CD4-positive, alpha-beta T cell treated with Interleukin-6 for 4 hours (primary cell): ENCODE measurements at regions not wholly inside any gene's neighbourhood (a gene's known extent, or its start where the extent isn't known, plus 50 kb on each side); places are given as distances from the start of the nearest gene placed in this dataset.

Source experiments
- DNase-seq: peaks from one replicate; pipeline ENCODE4 v3.0.0-alpha.2; 2020; ENCODE audit warnings: mixed read lengths

DNA sequence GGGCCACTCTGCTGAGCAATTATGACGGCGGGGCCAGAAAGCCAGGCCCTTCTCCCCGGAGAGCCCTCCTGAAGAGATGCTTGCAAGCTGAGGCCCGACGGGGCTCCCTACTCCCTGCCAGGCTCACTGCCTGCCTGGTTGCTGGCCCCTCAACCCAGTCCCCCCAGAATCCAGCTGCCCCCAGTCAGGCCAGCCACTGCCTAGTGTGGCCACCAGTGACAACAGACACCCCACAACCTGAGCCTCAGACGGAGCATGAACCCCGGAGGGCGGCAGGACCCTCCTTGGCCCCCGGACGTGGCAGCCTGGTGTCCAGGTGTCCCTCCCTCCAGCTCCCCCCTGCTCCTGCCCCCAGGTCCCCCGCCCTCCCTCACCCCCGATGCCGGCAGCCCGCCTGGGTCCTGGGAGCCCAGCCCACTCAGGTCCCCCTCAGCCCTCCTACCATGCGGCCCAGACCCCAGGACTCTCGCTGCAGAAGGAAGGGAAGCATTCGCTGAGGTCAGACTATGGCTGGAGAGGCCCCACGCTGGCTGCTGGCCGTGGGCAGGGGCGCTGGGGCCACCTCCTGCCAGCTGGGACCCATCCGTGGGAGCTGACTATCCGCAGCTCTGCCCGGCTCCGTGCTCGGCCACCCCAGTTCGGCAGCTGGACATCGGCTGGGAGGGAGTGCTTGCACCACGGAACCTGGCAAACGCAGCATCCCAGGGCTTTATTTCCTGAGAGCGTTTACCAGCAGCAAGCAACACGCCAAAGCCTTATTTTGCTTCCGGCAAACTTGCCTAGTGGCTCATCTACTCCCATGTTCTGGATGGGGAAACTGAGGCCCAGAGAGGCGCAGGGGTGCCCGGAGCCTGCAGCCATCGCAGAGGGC lies 89.8 kb downstream of the UNCX start:
- no peak for DNase-seq

DNA sequence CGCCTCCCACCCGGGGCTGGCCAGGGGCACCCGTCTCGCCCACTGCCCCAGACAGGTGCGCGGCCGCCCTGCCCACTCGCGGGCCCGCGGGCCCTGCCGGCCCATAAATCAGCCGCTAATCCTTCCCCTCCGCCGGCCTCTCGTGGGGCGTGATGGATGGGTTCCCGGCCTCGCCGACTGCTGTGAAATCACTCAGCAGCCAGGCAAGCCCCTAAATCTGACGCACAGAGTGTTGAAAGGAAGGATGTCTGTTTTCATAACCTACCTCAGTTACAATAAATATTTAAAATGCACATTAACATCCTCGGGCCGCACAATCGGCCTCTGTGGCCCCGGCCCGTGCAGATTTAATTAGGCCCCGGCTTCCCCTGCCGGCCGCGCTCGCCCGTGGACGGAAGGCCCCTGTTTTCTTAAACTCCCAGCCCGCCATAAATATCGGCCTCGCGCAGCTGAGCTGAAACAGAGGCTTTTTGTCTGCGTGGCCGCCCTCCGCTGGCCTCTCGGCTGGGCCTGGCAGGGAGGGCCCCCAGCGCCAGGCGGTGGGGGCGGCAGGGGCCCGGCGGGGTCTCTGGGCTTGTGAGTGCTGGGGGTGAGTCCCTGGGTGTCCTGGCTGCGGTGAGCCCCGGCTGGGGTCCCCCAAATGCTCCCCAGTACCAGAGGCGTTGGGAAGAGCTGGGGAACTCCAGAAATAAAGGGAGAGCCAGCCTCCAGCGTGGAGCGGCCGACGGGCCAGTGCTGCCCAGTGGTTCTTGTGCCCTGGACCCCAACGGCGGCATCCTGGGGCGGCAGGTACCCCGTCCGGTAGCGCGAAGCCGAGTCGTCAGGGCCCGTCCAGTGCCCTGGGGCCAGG lies 90.7 kb downstream of the UNCX start:
- DNase-seq, result no peak

DNA sequence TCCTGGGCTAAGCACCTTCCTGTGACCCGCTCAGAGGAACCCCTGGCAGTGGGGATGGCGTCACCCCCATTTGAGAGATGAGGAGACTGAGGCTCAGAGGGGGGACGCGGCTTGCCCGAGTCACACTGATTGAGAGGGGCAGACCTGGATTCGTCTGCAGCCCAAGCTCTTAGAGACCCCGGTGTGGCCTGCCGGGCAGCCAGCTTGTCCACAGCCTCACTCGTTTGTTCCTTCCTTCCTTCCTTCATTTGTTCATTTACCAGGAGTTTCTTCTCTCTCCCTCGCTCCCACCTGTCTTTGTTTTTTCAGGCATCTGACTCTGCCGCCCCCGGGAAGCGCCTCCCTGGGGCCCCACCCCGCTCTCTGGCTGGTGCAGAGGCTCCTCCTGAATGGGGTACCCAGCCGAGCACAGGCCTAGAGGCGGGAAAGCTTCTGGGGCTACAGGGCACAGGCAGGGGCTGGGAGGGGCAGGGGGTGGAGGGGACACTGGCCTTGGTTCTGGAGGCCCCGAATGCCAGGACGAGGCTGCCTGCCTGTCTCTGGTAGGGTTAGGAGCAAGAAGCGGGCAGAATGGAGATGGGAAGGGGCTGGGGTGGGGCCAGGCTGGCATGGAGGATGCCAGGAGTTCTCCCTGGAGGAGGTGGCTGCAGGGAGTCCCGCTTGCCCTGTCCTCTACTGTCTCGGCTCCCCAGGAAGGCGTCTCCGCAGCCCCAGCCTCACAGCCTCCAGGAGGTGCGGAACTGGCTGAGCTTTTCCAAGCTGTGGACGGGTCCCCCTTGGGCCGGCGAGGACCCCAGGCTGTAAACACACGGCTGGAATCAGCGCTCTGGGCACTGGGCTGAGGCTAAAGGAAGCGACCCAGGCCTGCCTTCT lies 91.6 kb downstream of the UNCX start:
- no peak for DNase-seq

DNA sequence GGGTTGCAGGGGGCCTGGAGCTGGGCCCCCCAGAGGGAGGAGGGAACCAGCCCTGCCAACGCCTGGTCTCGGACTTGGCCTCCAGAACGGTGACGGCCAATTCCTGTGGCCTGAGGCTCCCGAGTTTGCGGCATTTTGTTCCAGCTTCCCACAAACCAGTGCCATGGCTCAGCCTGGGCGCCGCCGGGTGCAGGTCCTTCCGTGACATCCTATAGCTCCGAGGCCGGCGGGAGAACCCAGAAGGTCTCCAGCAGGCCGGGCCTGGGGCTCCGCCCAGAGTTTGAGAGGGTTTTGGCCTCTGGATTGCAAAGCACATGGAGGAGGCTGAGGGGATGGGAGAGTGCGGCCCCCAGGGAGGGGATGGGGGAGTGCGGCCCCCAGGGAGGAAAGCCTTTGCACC lies 92.6 kb downstream of the UNCX start:
- DNase-seq, result no peak

DNA sequence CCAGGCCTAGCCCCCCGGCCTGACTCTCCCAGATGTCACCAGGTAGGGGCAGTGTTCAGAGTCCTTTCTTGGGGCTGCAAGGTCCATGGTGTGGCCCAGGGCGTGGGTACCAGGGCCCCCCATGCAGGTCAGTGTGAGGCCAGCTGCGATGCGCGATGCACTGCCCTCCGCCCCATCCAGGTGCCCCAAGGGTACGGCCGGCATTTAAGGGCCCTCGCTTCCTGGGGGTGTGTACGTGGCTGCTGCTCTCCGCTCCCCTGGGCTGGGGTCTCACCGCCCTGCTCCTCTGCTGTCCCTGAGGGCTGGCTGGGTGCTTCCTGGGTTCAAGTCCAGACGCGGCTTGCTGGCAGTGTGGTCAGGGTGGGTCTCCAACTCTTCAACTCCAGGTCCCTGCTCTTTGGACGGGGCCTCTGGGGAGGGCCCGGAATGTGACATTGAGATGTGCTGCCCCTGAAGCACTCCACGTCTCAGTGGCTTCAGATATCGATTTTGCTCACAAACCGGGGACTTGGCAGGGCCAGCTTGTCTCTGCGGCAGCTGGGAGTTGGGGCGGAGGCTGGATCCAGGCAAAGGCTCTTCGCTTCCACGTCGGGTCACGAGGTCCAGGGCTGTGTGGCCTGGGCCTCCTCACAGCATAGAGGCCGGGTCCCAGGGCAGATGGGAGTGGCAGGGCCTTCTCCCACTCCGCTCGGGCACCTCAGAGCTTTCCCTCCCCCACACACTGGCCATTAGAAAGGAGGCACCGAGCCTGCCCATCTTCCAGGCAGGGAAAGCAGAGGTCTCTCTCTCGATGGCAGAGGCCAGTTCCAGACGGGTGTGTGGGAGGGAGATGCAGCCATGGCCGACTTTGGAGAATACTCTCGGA lies 93.2 kb downstream of the UNCX start:
- no peak for DNase-seq

DNA sequence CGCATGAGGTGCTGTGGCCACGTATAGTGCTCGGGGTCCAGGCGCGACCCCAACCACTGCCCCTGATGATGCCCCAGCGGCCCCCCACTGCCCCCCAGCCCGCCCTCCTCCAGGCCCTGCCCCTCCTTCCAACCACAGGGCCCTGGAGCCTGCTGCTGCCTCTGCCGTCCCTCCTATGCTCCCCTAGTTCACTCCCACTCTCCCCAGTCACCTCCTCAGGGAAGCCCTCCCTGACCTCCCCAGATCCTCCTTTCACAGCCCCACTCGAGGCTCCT lies 93.8 kb downstream of the UNCX start:
- DNase-seq, result no peak

DNA sequence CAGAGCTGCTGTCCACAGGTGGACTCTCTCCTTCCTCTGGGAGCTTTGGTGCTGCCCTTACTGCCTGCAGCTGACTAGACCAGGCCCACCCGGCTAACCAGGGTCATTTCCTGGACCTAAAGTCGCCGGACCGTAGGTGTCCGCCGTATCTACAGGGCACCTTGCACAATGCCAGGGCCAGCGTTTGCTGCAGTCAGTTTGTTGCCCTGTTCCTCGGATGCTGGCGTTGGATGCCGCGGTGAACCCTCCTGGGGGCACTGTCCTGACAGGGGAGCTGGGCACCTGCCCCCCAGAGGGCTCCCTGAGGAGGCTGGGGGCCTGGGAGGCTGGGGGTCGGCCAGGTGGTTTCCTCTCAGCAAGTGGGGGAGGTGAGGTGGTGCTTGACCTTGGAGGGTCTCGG lies 96.6 kb downstream of the UNCX start:
- no peak for DNase-seq

DNA sequence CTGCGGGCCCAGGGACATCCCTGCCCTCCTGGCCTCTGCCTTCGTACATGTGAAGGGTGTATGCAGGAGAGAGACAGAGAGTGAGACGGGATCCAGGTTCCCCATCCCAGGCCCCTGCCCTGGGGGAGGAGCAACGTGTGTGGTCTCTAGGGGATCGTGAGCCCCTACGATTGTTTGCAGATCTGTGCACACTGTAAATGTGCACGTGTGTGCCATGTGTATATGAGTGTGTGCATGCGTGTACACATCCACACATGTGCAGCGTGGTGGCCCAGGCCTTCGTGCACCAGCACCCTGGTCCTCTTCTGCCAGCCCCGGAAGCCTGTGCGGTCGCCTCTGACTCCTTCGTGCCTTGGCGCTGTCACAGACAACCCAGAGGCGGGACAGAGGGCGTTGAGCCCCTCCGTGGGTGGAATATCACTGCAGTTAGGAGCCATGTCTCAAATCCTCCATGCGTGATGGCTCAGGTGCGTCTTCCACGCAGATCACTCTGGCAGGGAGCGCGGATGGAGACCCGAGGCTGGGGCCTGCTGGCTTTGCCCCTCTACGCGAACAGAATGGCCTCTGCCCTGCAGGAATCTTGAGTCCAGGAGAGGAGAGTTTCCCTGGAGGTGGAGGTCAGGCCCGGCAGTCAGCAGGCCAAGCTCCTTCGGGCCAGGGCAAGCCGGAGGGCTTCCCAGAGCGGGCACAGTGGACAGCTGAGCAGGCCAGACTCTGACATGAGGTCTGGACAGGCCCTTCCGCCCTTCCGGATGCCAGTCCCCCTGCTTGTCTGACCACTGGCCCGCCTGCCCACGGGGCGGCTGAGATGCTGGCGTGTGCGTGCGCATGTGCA lies 97.5 kb downstream of the UNCX start:
- no peak for DNase-seq

DNA sequence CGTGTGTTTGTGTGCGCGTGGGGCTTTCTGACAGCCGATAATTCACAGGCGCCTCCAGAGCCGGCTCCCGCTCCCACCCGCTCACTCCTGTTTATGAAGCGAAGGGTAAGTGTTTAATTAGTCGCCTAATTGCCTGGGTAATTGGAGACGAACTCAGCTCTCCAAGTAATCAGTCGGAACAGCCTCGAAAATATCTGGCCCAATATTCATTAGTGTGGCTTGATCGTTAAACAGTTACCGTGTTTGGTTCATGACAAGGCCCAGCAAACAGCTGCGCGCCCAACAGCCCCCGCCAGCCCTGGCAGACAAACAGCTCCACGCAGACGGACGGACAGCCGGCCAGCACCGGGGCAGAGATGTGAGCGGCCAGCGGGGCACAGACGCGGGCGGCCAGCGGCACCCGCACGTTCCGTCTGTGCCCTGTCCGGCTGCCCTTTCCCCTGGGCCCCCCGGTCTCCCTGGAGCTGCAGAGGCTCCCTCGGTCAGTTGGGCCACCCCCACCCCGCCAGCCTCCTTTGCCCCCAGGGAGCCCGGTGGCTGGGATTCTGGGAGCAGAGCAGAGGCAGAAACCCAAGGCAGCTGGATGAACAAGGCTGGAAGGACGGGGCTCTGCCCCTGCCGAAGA lies 98.2 kb downstream of the UNCX start:
- DNase-seq, result no peak

DNA sequence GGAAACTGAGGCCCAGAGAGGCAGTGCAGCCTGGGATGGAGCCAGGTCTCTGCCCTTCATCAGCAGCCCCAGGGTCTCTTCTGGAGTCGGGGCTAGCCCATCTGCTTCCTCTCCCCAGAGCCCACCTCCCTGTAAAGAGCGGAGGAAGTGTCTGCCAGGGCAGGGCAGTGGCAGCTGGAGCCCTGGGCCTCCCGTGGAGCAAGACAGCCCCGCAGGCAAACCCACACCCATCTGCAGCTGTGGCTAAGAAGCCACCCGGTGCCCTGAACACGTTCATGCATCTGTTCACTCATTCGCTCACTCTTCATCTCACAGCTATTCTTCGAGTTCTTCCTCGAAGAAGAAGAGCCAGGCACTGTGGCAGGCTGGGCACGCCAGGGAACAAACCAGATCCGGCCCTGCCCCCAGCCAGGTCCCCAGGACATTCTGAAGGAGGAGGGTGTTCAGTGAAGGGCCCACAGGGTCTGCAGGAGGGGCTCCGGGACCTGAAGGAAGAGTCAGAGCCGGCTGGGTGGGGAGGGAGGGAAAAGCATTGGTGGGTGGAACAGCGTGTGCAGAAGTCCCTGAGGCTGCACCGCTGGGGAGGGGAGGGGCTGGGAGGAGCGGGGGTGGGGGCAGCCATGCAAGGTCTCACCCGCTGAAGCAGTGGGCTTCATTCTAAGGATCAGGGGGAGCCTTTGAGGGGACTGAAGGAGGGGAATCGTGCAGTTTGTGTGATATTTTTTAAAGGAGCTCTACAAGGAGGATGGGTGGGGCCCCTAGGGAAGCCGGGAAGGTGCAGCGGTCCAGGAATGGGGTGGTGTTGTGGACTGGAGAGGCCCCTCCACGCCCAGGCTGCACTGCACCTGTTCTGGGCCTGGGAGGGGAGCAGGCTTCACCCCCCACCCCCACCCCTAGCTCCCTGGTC lies 99.1 kb downstream of the UNCX start:
- no peak for DNase-seq

DNA sequence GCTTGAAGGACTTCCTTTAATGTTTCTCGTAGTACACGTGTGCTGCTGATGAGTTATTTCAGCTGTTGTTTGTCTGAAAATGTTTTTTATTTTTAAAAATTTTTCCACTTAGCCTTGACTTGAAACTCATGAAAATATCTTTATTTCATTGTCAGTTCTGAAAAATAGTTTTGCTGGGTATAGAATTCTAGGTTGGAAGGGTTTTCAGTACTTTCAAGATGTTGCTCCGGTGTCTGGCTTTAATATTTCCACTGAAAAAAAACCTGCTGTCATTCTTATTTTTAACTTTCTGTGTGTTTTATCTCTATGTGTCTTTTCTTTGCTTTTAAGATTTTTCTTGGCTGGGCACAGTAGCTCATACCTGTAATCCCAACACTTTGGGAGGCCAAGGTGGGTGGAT lies 103.8 kb downstream of the UNCX start:
- no peak for DNase-seq

DNA sequence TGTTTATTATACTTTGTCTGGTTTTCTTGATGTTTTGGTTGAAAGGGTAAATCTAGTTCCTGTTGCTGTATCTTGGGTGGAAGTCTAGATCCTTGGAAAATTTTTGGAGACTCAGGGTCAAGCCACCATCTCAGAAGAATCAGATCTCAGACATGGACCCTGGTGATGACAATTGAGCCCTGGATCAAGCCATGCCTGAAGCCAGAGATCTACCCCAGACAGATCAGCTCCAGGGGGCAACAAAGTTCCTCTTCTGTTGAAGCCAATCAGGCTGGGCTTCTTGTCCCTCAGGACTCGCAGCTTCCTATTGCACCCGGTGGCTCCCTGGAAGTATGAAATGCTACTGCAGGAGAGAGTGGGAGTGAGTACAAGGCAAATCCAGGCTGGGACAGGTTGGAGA lies 106.9 kb downstream of the UNCX start:
- DNase-seq, result no peak

DNA sequence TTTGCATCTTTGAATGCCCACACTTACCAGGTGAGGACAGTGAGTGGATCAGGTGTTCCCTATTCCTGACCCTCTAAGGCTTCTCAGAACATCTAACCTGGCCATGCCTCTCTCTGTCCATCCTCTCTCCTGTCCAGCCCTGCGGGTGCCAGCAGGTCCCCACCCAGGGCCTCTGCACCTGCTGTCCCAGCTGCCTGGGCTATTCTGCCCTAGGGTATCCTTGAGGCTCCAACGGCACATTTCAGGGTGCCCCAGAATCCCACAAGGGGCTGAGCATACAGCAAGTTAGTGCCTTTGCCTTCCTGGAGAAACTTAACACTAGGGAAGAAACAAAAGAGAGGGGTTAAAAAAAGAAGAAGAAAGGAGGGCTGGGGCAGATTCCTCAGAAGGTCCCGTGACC lies 107.4 kb downstream of the UNCX start:
- DNase-seq, result no peak

DNA sequence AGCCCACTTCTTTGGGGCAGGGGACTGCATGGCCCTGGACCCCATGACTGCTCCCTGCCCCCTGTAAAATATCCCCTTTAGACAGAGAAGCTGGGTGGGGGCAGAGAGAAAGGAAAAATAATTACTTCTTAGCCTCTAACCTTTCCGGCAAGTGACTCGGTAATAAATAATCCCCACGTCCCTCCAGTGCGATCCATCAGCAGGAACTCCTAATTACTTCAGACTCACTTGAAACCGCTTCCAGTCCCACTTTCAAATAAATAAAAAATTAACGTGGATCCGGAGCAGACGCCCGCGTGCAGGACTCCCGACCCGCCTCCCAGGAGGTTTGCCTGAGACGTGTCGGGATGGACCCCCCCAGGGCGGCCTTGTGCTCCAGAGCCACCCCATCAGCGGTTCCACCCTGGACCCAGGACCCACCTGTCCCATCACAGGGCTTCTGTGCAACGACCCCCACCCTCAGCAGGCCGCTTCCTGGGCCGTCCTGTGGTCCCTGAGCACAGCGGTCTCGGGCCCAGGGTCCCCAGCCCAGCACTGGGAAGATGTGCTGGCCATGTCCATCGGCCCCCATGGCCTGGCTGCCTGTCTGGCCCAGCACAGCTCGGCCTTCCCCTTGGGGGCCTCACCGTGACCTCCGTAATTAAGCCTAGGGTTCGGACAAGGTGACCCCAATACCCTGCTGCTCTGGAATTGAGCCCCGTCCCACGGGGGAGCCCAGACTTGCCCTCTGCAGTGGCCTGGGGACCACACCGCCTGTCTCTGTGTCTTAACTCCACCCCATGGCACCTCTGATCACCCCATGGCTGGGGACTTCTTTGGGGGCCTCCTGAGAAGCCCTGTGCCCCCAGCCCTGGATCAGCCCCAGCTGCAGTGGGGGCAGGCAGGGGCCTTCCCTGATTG lies 108.0 kb downstream of the UNCX start:
- DNase-seq, result no peak

DNA sequence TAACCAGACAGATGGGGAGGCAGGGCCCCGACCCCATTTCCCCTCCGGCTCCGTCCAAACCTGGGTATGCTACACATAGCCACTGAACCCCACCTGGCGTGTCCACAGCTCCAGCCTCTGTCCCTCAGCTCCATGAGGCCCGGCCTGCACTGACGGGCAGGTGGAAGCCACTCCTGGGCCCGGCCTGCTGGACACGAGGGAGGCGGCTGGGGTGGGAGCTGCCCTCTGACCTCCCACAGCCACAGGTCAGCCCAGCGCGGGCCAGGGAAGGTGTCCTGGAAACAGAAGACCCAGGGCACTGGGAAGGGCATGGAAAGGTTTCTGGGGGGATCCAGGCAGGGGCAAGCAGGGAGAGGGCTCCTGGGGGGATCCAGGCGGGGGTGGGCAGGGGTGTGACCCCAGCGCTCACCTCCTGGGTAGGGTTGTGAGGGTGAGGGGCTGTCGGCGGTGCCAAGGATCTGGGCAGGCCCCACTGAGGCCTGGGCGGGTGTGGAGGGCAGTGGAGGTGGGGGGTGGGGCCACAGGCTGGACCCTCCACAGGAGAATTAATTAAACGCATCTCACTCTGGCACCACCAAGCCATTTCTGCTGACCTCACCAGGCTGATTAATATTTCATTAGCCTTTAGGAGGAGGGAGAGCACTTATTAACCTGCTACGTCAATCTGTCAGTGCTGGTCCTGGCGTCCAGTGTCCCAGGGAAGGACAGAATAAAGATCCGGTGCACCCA lies 108.9 kb downstream of the UNCX start:
- no peak for DNase-seq

DNA sequence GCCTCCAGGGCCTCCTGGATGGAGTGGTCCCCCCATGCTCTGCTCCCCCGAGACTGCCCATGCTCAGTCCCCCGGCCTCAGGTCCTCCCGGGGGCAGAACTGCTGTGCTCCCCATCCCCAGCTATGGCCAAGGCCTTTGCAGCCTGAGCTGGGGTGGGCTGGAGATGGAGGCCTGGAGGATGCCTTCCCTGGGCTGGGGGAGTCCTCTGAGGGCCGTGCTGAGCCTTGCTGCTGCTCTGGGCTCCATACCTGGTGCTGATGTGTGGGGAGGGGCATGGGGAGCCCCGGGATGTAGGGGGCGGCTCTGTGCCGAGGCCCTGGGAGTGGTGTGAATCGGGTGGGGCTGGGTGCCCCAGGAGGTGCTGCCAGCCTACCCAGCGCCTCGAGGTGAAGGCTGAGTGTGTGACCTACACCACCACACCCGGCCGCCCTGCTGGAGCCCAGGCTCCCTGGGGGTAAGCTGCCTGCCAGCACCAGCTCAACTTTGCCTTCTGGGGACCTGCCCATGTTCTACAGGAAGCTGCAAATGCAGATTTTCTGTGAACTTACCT lies 109.5 kb downstream of the UNCX start:
- no peak for DNase-seq

DNA sequence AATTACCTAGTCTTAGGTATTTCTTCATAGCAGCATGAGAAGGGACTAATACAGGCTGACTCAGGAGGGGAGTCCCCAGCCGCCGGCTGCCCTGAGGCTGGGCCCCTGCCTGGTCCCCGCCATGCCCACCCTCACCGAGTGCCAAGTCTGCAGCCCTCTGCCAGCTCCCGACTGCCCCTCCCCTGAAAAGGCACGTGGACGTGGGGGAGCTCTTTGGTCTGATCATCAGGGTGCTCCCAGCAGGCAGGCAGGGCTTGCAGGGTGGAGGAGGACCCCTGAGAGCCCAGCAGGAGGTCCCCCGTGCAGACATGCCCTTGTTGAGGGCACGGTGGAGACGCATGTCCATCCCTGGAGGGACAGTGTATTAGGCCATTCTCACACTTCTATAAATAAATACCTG lies 110.9 kb downstream of the UNCX start:
- no peak for DNase-seq

DNA sequence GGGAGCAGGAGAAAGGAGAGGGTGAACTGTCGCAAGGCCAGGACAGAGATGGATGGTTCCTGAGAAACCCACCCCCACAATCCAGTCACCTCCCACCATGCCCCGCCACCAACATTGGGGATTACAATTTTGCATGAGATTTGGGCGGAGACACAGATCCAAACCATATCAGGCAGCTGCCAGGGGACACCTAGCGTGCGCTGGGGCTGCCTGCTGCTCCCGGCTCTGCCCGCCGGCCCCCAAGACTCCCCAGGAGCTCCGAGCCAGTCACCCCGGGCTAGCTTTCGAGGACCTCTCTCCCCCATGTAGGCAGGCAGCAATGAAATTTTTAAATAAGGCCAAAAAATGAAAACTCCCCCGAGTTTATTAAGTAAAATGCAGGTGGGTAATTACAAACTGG lies 111.7 kb downstream of the UNCX start:
- DNase-seq, result no peak
